CD4-positive, alpha-beta T cell treated with Interleukin-2 at 100 ng/mL for 4 hours (primary cell): ENCODE measurements at regions not wholly inside any gene's neighbourhood (a gene's known extent, or its start where the extent isn't known, plus 50 kb on each side); places are given as distances from the start of the nearest gene placed in this dataset.

Experiments
- DNase-seq: peaks from one replicate; pipeline ENCODE4 v3.0.0-alpha.2; 2020; ENCODE audit warnings: low spot score

DNA sequence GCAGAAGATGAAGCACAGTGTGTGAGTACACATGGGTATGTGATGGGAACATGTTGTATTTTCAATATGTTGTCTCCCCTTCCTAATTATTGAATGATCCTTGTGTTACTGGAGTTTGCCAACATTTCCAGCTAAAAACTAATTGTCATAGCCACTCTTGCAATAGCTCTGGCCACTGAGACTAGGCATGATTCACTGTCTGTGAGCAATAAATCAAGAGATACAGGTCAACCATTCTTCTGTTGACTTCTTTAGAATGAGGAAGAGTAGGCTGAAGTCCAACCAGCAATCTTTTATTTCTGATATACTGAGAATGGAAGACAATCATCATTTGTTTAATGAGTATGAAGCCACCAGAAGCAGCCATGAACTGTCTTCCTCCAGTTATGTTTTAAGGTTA is 413.9 kb downstream of the SLITRK5 start:
- DNase-seq, result no peak

GRCh38 chr13:88086577-88086976 is 415.4 kb downstream of the SLITRK5 start:
- no peak for DNase-seq

GRCh38 chr13:88097541-88097940 is 426.4 kb downstream of the SLITRK5 start:
- no peak for DNase-seq

DNA sequence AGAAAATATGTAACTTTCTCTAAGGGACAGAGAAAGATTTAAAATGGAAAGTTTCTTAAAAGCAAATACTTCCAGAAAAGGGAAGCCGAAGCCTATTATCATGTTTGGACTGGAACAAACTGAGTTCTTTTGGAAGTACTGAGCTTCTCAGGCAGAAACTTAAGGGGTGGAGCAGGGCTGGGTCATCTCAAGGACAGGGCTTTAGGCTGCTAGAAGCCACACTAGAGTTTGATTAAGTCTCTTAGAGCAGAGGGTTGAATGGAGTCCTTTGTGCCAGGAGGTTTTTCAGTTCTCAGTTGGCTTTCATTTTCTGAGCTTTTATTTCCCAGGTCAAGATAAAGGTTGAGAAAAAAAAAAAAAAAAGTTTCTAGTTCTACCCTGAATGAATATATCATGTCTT is 432.7 kb downstream of the SLITRK5 start:
- DNase-seq, result no peak

DNA sequence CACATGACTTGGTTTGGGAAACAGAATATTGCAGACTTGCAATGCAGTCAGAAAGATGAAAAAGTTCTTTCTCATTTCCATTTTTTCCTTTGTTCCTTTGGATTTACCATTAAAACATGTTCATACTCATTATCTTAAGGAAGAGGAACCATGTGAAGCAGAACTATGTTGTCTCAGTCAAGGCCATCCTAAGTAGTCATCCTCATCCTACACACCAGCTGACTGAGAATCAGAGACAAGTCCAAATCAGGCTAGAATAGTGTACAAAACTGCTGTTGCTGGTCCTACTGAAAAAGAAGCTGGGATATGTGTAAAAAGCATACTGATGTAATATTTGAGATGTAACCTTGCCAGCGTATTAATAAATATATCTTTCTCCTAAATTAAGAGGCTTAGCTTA is 433.4 kb downstream of the SLITRK5 start:
- DNase-seq, result no peak

DNA sequence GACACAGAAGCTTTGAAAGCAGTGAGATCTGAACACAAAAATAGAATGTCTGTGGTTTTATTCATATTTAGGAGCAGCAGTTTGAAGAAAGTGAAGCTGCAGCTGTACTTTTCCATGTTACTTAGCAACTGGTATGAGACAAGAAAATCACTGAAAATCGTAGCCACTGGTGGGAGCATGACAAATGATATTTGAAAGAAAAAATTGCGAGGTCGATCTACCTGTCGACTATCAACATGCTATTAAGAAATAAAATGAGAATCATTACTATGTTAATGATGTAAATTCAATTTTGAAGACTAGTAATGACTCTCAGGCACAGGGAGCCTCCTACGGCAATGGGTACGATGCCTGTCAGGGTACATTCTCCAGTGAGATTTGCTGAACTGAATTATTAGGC is 436.4 kb downstream of the SLITRK5 start:
- no peak for DNase-seq

GRCh38 chr13:88112526-88112925 is 441.4 kb downstream of the SLITRK5 start:
- DNase-seq, result no peak

GRCh38 chr13:88115976-88116375 is 444.8 kb downstream of the SLITRK5 start:
- no peak for DNase-seq

DNA sequence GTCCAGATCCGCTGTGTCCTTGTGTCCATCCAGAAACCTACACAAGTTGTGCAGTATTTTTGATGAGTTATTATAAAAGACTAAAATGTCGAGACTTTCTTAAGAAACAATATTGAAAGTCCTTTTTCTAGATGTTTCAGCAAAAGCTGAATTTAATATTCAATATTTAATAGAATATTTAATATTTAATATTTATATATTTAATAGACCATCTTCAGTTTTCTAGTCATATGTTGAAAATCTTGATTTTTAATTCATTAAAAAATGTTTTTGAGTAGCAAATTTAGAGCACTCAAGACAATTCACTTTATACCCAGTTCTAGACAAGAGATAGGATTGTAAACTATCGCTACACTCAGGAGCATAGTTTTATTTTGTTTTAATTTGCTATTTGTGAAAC is 447.8 kb downstream of the SLITRK5 start:
- DNase-seq, result no peak

GRCh38 chr13:88124142-88124541 is 453.0 kb downstream of the SLITRK5 start:
- no peak for DNase-seq

DNA sequence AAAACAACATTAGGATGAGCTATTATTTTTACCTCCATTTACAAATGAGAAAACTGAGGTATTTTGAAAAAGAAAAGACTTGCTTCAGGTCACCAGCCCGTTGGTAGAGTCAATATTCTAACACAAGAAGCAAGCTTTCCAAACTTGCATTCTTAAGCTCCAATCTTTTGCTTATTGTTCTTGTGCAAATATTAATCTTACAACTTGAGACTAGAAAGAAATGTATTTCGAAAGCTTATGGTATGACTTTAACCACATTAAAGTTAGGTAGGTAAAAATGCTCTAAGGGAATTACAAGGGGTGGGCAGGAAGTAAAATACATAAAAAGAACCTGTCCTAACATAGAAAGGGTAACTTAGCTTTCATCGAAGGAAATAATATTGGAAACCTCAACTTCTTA is 453.9 kb downstream of the SLITRK5 start:
- DNase-seq, result no peak

DNA sequence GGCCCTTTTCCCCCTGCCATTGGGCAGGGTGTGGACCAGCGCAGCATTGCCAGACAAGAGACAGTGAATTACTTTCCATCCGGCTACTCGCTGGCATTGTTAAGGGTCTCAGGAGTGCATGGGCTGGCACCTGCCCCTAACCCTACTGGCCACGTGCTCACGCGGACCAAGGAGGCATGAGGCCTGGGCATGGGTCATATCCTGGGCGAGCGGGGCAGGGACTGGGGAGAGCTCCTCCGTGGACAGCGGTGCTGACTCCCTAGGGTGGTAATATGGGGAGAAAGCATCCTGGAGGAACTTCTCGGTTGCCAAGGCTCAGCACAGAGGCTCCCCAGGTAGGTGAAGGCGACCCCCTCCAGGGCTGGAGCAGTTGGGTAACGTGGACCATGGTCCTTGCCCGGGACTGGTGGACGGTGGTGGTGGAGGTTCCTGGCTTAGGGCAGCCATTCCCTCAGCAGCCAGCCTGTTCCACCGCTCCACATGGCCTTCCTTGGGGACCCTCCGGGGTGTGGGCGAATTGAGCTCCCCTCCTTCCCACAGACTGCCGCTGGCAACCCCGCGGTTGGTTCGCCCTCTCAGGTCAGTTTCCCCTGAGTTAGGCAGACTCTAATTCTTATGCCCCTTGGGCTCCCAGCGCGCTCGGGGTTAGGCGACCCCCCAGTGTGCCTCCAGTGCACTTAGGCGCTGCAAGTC is 465.1 kb downstream of the SLITRK5 start:
- DNase-seq, result no peak

DNA sequence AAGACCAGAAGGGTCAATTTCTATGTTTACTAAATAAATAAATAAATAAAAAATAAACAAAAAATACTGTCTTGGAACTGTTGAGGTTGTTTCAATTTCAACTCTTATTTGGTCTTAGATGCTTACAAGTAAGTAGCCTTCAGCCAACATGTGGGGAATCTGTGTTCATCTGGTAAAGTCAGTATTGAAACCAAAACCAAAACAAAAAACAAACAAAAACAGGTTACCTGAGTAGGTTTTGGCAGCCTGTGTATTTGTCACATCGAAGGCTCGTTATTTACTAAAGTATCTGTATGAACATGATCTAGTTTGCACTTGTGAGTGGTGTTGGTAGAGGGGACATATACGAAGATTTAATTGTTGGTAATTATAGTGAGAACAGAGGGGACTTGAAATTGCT is 471.5 kb downstream of the SLITRK5 start:
- DNase-seq, result no peak

GRCh38 chr13:88144580-88144979 is 473.4 kb downstream of the SLITRK5 start:
- DNase-seq, result no peak

DNA sequence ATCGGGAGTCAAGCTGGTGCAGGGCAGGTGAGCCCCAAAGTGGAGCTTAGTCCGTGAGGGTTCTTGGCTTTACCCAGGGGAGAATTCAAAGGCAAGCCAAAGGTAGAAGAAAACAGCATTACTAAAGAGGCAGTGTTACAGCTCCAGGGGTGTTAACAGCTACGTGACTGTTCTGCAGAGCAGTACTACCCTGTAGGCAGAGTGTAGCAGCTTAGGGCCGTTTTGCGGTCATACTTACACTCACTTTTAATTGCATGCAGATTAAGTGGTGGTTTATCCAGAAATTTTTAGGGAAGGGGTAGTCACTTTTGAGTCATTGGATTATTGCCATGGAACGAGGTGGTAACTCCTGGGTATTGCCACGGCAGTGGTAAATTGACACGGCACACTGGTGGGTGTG is 482.2 kb downstream of the SLITRK5 start:
- no peak for DNase-seq

GRCh38 chr13:88154001-88154400 is 482.8 kb downstream of the SLITRK5 start:
- DNase-seq, result no peak

GRCh38 chr13:88162076-88162702 is 491.0 kb downstream of the SLITRK5 start:
- DNase-seq, result no peak

GRCh38 chr13:88176231-88176630 is 505.1 kb downstream of the SLITRK5 start:
- DNase-seq, result no peak

DNA sequence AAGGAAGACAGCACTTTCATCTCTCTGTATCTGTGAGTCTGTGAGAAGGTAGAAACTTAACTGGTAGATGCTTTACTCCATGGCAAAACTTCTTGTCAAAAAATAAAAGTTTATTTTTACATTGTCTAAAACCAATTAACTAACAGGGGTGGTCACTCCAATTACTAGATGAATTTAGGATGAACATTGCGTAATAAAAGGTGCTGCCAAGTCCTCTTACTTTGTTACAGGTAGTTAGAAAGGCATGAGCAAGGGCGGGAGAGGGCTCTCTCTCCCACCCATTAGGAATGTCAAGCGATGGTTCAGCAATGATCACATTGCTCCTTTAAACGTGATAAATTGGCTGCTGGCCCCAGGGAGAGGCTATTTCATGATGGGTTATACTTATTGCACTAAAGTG is 512.3 kb downstream of the SLITRK5 start:
- DNase-seq, result no peak

DNA sequence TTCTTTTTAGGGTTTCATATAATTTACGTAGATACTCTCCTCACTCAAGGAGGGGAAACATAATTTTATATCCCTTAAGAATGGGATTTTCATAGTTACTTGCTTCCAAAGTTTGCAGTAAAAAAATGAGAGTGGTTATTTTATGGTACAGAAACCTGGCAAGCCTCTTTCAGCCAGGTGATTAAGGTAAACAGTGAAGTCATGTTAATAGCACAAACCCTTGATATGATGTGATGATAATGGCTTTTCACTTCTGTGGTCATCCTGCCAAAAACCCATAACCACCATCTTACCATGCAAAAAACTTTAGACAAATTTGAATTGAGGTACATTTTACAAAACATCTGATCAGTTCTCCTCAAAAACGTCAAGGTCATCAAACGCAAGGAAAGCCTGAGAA is 517.8 kb downstream of the SLITRK5 start:
- DNase-seq, result no peak

DNA sequence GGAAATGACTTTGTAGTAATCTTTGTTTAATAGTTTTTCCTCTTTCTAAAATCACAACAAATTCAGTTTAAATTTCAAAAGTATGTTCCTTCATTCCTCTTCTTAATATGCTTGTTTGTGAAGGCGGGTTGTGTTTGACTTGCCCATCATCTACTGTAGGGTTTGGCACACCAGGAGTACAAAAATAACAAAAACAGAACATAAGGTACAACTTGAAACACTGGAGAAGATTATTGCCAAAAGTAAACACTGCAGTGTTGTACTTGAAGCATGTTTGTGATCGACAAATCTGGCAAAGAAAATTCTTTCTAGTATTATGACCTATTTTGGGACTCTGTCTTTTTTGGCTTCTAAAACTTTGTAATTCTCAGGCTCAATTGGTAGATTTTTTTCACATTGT is 518.6 kb downstream of the SLITRK5 start:
- no peak for DNase-seq

DNA sequence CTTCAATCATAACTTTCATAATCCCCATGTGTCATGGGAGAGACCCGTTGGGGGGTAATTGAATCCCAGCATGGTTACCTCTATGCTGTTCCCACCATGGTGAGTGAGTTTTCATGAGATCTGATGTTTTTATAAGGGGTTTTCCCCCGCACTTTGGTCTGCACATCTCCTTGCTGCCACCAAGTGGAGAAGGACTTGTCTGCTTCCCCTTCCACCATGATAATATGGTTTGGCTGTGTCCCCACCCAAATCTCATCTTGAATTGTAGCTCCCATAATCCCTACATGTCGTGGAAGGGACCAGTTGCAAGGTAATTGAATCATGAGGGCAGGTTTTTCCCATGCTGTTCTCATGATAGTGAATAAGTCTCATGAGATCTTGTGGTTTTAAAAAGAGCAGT is 524.9 kb downstream of the SLITRK5 start:
- DNase-seq, result no peak

DNA sequence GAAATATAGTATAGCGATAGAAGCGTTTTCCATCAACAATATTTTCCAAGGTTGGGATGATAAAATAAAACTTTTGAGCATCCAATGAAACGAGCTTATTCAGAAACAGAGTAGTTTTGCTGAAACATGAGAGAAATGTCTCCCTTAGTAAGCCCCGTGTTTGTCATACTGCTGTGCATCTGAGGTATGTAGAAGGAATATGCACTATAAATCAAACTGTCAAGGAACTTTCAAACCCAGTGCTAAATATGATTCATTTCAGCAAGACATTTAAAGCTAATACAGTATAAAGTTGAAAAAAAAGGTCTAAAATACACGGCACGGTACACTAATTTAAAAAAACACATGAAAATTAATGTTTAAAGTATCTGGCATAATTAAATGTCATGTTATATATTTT is 546.2 kb downstream of the SLITRK5 start:
- no peak for DNase-seq

GRCh38 chr13:88217883-88218282 is 546.7 kb downstream of the SLITRK5 start:
- no peak for DNase-seq
